ENCODE measurements at regions not wholly inside any gene's neighbourhood (a gene's known extent, or its start where the extent isn't known, plus 50 kb on each side); places are given as distances from the start of the nearest gene placed in this dataset.

DNA sequence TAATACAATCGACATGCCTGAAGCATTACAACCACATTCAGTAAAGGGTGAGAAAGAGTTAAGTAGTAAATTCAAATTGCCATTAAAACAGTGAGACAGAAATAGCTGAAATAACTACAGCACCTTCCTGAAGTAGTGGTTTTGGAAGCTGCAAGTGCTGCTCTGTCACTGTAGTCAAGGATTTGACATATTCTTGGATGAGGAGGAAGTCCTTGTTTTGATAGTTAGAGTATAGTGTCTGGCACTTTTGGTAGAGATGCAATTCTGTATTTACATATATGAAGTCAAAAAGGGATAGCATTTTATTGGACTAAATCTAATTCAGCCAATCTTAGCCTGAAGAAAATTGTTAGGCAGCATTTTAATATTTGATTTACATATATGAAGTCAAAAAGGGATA lies 1559.6 kb downstream of the TECRL start:
- Histone ChIP-seq H3K23me2 (ENCODE audit: insufficient read length, low read depth, low read length, poor library complexity, severe bottlenecking) (no peaks in the 10 kb centered on the region), H3K23ac (ENCODE audit: insufficient read length, low read depth, low read length) (no peak overlapping the region), H3T11ph (ENCODE audit: low read length) (no peak overlapping the region), H3K27ac (ENCODE audit: insufficient read length, low read depth, low read length) (no peak overlapping the region), H3K4me1 (ENCODE audit: insufficient read depth, low read length) (no peaks in the 10 kb centered on the region), H3K4me2 (ENCODE audit: insufficient read depth, insufficient read length, low read length) (no peak overlapping the region), H2BK5ac (ENCODE audit: insufficient read length, low read length) (no peak overlapping the region), H3K9me3 (ENCODE audit: control insufficient read depth, low read depth, low read length) (no peaks in the 10 kb centered on the region), H3K9ac (ENCODE audit: extremely low read depth, insufficient read length, low read length) (no peak overlapping the region), H3K14ac (ENCODE audit: insufficient read depth, low read length) (no peak overlapping the region), H3K79me1 (ENCODE audit: insufficient read depth, low read depth, low read length, poor library complexity, severe bottlenecking) (no peaks in the 10 kb centered on the region), H2BK15ac (ENCODE audit: low read depth, low read length) (no peak overlapping the region), H3K27me3 (ENCODE audit: insufficient read depth, low read length) (no peaks in the 10 kb centered on the region), H3K4ac (ENCODE audit: low read depth, low read length) (no peak overlapping the region), H2BK20ac (ENCODE audit: low read depth, low read length, poor library complexity, severe bottlenecking) (no peak overlapping the region), H4K5ac (ENCODE audit: insufficient read length, low read depth, low read length) (no peak overlapping the region), H2BK12ac (ENCODE audit: insufficient read length, low read depth, low read length) (no peak overlapping the region), H4K8ac (replicated peaks; ENCODE audit: insufficient read length, low read depth, low read length) (no peak overlapping the region), H2AFZ (ENCODE audit: low read length) (no peak overlapping the region), H3K18ac (ENCODE audit: insufficient read length, low read depth, low read length) (no peak overlapping the region), H4K91ac (ENCODE audit: insufficient read length, low read depth, low read length) (no peak overlapping the region), H2BK120ac (ENCODE audit: low read depth, low read length, poor library complexity, severe bottlenecking) (no peak overlapping the region), H2AK5ac (ENCODE audit: insufficient read length, low read length) (no peak overlapping the region), H4K20me1 (ENCODE audit: control insufficient read depth, insufficient read depth, insufficient read length) (no peaks in the 10 kb centered on the region), H3K79me2 (ENCODE audit: insufficient read depth, low read length) (no peaks in the 10 kb centered on the region), H3K56ac (ENCODE audit: insufficient read length, low read depth, low read length) (no peak overlapping the region)
- Mint-ChIP-seq H3K27me3 (ENCODE audit: low read depth) (no peaks in the 10 kb centered on the region), H3K36me3 (ENCODE audit: insufficient read depth in 1 of 3, low read depth in 3 of 3) (no peaks in the 10 kb centered on the region; a peak in 1 of 7 replicates), H3K27ac (no peak overlapping the region; a peak in 1 of 7 replicates), H3K4me1 (no peaks in the 10 kb centered on the region), H3K9me3 (no peaks in the 10 kb centered on the region), H3K4me3 (no peak overlapping the region)
- TF ChIP-seq, protein P1, sequence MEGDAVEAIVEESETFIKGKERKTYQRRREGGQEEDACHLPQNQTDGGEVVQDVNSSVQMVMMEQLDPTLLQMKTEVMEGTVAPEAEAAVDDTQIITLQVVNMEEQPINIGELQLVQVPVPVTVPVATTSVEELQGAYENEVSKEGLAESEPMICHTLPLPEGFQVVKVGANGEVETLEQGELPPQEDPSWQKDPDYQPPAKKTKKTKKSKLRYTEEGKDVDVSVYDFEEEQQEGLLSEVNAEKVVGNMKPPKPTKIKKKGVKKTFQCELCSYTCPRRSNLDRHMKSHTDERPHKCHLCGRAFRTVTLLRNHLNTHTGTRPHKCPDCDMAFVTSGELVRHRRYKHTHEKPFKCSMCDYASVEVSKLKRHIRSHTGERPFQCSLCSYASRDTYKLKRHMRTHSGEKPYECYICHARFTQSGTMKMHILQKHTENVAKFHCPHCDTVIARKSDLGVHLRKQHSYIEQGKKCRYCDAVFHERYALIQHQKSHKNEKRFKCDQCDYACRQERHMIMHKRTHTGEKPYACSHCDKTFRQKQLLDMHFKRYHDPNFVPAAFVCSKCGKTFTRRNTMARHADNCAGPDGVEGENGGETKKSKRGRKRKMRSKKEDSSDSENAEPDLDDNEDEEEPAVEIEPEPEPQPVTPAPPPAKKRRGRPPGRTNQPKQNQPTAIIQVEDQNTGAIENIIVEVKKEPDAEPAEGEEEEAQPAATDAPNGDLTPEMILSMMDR (conservative IDR thresholded peaks at IDR 0.05), result no peak
- WGBS (ENCODE audit: extremely low coverage, insufficient read length, low lambda C conversion rate), result no CpG with 5 or more reads among the region's 1 CpG
- no peak for DNase-seq

All from H9 (cell line).